Mammary epithelial cell (primary cell): ENCODE measurements at regions not wholly inside any gene's neighbourhood (a gene's known extent, or its start where the extent isn't known, plus 50 kb on each side); places are given as distances from the start of the nearest gene placed in this dataset.
"Not testable (repeated sequence)": the region's sequence is repeated elsewhere in the genome, so short reads cannot be mapped to it uniquely, and the experiment has no call there.

Source experiments
- EZH2 ChIP-seq: IDR thresholded peaks from 2 replicates; pipeline ENCODE4 v1.6.1; 2012; ENCODE audit warnings: low read length, inconsistent platforms, borderline replicate concordance
- TF ChIP-seq, protein P1 (sequence below), 2 donors: IDR thresholded peaks in 1 of 2; conservative IDR thresholded peaks in 1 of 2; 2 replicates each; pipeline ENCODE4 v1.5.1; 2011 to 2012; ENCODE audit warnings: inconsistent platforms in 2 of 2, low read length in 2 of 2, mild to moderate bottlenecking in 2 of 2, control low read depth in 1 of 2, low read depth in 1 of 2; ENCODE audit not compliant: insufficient read depth in 1 of 2; ENCODE audit errors: extremely low read depth in 1 of 2

DNA sequence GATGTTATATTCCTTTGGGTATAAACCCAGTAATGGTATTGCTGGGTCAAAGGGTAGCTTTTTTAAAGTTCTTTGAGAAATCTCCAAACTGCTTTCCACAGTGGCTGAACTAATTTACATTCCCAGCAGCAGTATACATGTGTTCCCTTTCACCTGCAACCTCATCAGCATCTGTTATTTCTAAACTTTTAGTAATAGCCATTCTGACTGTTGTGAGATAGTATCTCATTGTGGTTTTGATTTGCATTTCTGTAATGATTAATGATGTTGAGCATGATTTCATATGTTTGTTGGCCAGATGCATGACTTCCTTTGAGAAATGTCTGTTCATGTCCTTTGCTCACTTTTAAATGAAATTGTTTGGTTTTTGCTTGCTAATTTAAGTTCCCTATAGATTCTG, 553.1 kb downstream of the SLCO4C1 start:
- TF ChIP-seq, protein P1, sequence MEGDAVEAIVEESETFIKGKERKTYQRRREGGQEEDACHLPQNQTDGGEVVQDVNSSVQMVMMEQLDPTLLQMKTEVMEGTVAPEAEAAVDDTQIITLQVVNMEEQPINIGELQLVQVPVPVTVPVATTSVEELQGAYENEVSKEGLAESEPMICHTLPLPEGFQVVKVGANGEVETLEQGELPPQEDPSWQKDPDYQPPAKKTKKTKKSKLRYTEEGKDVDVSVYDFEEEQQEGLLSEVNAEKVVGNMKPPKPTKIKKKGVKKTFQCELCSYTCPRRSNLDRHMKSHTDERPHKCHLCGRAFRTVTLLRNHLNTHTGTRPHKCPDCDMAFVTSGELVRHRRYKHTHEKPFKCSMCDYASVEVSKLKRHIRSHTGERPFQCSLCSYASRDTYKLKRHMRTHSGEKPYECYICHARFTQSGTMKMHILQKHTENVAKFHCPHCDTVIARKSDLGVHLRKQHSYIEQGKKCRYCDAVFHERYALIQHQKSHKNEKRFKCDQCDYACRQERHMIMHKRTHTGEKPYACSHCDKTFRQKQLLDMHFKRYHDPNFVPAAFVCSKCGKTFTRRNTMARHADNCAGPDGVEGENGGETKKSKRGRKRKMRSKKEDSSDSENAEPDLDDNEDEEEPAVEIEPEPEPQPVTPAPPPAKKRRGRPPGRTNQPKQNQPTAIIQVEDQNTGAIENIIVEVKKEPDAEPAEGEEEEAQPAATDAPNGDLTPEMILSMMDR (conservative IDR thresholded peaks at IDR 0.05 in 1 of 2, IDR thresholded peaks at IDR 0.05 in 1 of 2; ENCODE audit: extremely low read depth in 1 of 2, insufficient read depth in 1 of 2, low read depth in 1 of 2, low read length in 2 of 2): not testable (repeated sequence)
- TF ChIP-seq EZH2: not testable (repeated sequence)
